NOMO-1 (cell line): ENCODE measurements at regions not wholly inside any gene's neighbourhood (a gene's known extent, or its start where the extent isn't known, plus 50 kb on each side); places are given as distances from the start of the nearest gene placed in this dataset.
A peak's percentile ranks its signal among the peaks of the same experiment; 100 is the strongest.
"Not testable (repeated sequence)": the region's sequence is repeated elsewhere in the genome, so short reads cannot be mapped to it uniquely, and the experiment has no call there.

ENCODE experiments used
- DNase-seq, 2 experiments: peaks; one replicate each; lab custom pipeline; 2025; ENCODE audit not compliant: unreplicated experiment in 2 of 2; lab: John Stamatoyannopoulos, UW

DNA sequence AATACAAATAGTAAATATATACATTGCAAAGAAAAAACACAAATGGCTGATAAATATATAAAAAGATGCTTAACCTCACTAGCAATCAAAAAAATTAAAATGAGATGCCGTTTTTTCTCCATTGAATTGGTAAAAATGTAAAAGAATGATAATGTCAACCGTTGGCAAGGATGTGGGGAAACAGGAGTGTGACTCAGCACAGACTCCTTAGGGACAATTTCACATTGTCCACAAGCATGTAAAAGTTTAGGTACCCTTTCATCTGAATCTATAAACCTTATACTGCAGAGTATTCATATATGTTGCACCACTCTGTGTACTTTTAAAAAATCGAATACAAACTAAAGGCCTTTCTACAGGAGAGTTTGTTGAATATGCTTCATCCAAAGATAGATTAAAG is 143.1 kb upstream of the RREB1 start:
- no peak for DNase-seq

DNA sequence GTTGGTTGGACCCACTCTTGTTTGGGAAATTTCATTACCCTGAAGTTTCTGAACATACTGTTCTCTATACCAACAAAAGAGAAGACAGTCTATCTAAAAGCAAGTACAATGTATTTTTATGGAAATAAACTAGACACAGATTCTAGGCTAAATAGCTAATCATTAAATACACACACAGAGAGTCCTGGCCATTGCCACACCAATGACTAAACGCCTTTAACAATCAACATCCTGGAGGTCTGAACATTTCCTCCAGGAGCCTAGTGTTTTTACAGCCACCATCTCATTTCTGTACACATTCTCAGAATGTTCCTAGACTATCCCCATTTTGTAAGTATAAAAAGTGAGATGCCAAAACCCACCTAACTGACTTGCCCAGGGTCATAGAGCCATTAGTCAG is 141.6 kb upstream of the RREB1 start:
- no peak for DNase-seq

DNA sequence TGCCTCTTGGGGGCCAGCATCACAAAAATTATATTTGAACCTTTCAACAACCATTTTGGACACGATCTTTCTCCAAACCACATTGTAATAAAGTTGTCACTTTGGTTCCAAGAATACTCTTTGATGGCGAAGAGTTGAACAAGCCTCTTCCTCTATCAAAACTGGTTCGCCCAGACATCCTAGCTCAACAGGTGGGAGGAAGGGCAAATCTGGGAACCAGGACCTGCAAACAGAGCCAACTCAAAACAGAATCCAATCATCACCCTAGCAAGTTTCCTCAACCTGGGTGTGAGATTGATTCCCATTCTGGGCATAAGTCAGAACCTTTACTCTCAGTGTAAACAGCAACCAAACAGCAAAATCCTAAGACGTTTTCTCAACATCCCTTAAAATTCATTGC is 141.2 kb upstream of the RREB1 start:
- DNase-seq, result no peak

GRCh38 chr6:6968357-6968730 is 139.4 kb upstream of the RREB1 start:
- no peak for DNase-seq

DNA sequence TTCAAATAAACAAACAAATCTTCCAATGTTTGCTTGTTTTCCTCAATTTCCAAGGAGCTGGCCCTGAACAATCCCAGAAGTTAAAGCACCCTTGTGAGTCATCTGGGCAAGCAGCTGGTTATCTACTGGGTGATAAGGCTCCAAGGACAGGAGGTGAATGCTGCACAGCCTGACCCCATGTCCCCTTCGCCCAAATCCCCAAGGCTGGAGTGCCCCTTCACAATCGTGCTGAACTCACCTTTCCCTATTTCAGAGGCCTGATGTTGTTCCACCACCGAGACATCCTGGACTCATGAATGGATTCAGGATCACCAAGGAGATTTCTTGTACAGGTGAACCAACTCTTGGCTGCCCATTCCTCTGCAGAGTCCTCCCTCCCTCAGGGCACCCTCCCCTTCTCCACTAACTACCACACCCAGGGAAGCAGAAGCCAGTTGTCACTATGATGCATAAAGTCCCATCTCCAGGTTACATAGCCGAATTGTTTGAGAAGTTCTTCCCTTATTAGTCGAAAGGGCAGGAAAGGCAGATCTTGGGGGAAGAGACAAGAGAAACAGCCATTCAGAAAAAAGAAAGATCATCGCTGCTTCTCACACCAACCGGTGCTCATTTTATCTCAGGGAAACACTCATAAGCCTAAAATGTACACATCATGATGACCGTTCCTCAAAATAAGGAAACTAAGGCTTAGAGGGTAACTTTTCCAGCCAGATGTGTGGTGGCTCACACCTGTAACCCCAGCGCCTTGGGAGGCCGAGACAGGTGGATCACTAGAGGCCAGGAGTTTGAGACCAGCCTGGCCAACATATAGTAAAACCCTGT is 138.8 kb upstream of the RREB1 start:
- no peak for DNase-seq

DNA sequence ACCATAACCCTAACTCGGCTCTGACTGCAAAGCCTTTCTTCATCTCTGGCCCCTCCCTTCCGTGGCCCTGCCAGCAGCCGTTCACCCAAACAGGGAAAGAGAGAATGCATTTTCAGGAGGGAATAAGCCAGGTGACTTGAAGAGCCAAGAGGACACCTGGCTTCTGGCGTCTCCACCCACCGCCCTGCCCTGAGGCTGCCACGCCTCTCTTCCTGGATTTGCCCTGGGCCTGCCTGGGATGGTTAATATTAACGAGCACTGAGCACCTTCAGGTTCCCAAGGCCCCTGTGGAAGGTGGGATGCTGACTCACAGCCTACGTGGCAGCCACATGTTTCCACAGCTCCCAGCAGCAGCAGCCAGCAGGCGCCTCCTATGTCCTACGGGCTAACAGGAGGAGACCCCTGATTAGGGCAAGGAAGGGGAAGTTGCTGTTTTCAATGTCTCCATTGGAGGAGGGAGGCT is 138.0 kb upstream of the RREB1 start:
- no peak for DNase-seq

GRCh38 chr6:6970851-6971250 is 136.9 kb upstream of the RREB1 start:
- no peak for DNase-seq

DNA sequence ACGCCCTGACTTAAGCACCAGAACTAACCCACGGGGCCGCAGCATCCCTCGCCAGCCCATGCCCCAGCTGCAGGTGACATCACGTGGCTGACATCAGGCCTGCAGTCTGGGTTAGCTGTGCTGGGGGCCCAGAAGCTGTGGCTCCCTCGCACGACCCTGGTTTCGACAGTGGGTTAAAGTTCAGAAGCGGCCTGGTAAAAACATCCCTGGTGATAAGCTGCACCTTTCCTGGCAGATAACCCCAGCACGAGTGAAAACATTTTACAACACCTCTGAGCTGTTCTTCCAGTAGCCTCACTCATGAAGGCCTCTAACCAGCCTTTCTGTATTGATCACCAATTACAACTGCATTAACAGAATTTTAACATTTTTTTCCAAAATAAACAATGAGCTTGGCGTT is 136.4 kb upstream of the RREB1 start:
- no peak for DNase-seq

DNA sequence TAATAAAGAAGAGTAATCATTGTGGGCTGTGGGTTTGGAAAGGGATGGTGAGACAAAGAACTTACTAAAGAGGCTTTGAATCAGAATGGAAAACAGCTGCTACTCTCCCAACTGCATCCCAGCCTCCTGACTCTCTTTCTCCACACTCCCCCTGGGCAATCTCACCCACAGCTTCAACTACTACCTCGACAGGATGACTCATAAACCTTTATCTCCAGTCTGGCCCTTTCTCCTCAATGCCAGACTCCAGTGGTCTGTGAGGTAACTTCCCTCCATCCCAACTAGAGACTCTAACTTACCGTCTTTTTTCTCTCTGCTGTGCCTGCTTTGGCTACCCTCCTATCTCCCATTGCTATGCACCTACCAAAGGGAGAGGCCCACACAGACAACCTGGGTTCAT is 135.3 kb upstream of the RREB1 start:
- no peak for DNase-seq

DNA sequence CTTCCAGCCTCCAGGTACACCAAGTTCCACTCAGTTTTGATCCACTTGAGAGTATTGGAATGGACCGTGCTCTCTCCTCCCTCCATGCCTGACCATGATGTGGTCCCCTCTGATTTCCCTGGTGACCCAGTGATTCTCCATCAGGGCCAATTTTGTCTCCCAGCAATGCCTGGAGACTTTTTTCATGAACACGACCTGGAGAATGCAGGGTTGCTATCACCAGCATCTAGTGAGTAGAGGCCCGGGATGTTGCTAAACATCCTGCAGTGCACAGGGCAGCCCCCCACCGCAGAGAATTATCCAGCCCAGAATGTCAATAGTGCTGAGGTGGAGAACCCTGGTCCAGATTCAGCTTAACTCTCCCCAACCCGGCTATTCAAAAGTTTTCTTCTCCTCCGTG is 134.0 kb upstream of the RREB1 start:
- DNase-seq, result no peak

GRCh38 chr6:6975459-6976111 is 132.2 kb upstream of the RREB1 start:
- DNase-seq, result peak in 1 of 2 experiments; percentile 27

DNA sequence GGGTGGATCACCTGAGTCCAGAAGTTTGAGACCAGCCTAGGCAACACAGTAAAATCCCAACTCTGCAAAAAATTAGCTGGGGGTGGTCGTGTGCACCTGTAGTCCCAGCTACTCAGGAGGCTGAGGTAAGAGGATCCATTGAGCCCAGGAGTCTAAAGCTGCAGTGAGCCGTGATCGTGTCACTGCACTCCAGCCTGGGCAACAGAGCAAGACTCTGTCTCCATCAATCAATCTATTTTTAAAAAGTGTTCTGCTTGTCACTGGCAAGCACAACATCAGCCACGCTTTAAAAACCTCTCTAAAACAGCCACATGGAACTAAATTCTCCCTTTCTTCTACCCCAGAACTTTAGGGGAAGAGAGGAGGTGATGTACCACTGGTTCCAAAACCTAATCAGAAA is 131.6 kb upstream of the RREB1 start:
- no peak for DNase-seq

DNA sequence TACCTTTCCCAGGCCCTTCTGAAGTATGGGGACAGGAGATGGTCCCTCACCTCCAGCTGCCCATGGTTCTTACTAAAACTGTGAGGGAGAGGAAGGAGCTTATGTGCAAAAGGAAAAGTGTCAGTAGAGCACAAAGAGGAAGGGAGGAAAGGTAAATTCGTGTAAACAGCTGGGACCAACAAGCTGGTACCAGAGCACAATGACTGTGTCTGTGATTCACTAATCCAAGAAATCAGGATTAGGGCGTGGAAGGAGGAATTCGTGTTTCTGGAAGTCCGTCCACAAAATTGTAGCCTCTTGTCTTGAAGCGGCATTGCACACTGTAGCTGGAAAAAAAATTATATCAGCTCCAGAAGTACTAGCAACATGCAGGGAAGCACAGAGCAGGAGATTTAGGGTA is 129.0 kb upstream of the RREB1 start:
- no peak for DNase-seq

DNA sequence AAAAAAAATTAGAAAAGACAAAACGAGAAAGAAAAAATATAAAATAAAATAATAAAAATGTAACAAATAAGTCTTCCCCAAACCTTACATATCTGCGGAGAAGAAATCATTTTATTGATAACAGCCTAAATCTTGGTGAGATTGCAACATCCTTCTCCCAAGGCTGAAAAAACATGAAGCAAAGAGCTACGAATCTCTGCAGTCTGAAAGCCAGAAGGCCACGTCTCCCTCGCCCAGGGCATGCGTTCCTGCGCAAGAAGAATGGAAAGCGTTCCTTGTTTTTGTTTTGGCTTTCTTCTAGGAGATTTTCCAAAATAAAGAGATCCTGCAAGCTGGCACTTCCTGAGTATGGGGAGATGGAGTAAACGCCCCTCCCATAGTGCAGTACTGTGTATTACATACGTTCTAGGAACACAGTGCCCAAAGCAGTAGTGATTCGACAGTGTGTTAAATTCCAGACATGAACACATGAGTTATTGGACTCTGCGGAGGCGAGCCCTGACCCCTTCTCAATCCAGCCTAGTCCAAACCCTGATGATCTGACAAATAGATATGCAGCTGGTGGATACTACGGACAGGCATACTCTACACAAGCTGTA is 126.7 kb upstream of the RREB1 start:
- no peak for DNase-seq

GRCh38 chr6:6981681-6982322 is 126.0 kb upstream of the RREB1 start:
- DNase-seq, result no peak

GRCh38 chr6:6982663-6983062 is 125.1 kb upstream of the RREB1 start:
- DNase-seq, result no peak

DNA sequence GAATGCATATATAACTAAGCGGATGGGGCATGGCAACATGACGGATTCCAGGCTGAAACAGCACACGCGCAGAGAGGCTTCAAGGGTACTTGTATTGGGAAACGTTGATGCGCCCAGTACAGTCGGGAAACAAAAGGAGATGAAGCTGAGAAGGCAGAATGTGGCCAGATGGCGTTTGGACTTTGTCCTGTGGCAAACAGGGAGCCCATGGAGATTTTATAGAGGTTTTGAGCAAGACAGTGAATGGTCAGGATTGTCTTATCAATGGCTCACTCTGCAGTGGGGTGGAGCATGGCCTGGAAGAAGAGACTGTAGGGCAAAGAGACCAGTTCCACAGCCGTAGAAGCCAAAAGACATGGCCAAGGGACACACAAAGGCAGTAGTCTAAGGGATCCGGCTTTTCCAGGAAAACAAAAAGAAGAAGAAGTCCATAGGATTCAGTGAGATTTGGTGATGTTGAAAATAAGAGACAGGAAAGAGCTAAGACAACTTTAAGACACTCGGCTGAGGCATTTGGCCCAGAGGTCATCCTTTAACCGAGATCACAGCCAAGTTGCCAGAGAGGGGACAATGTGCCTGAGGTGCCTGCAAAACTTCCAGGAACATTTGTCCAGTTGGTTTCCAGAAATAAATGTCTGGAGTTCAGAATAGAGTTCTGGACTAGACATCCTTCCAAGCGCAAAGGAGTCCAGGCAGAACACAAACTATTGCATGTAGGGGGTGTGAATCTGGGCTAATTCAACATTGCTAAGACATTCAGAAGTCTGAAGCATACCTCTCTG is 123.0 kb upstream of the RREB1 start:
- DNase-seq, result no peak

- DNase-seq, result no peak
Observed at GRCh38 chr6:6986344-6986743, 121.4 kb upstream of the RREB1 start.

DNA sequence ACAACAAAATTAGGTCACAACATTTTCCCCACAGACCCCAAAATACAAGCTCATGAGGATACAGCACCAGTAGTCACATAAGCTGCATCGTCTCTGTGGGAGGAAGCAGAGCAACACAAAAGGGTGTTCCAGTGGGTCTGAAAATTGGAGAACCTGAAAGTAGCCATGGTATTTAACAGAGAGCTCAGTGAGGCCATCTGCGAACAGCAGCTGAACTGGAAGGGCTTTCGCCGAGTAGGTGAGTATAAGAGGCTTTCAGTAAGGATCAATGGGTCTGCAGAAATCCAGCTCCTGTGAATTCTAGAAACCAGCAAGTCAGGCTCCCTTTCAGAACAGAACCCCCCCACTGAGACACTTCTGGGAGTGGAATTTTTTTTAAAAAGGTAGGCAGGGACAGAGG is 120.0 kb upstream of the RREB1 start:
- peak; percentile 61 to 78 for DNase-seq

GRCh38 chr6:6990059-6990458 is 117.7 kb upstream of the RREB1 start:
- DNase-seq, result not testable (repeated sequence)
